Muscle layer of colon (tissue), 2 donors: ENCODE measurements at regions not wholly inside any gene's neighbourhood (a gene's known extent, or its start where the extent isn't known, plus 50 kb on each side); places are given as distances from the start of the nearest gene placed in this dataset.

ENCODE experiments used
- H3K27ac ChIP-seq: one replicate; pipeline ENCODE4 v1.7.0; 2013; ENCODE audit warnings: low read depth, mild to moderate bottlenecking, low read length, moderate library complexity
- H3K27me3 ChIP-seq, 2 donors: one replicate each; pipeline ENCODE4 v1.7.0; 2013; ENCODE audit warnings: low read length in 2 of 2, mild to moderate bottlenecking in 2 of 2; ENCODE audit not compliant: insufficient read depth in 2 of 2, control insufficient read depth in 1 of 2
- H3K36me3 ChIP-seq: one replicate; pipeline ENCODE4 v1.7.0; 2013; ENCODE audit warnings: mild to moderate bottlenecking, low read length; ENCODE audit not compliant: insufficient read depth
- H3K4me1 ChIP-seq: one replicate; pipeline ENCODE4 v1.7.0; 2013; ENCODE audit warnings: mild to moderate bottlenecking, low read length; ENCODE audit not compliant: insufficient read depth
- H3K4me3 ChIP-seq, 2 donors: one replicate each; pipeline ENCODE4 v1.7.0; 2013; ENCODE audit warnings: low read length in 2 of 2, low read depth in 1 of 2, mild to moderate bottlenecking in 1 of 2, moderate library complexity in 1 of 2
- H3K9ac ChIP-seq: one replicate; pipeline ENCODE4 v1.7.0; 2013; ENCODE audit warnings: low read length
- H3K9me3 ChIP-seq: one replicate; pipeline ENCODE4 v1.7.0; 2013; ENCODE audit warnings: mild to moderate bottlenecking, low read length
- donor health status: abdominal sarcoma.
- donor health status: Adenocarcinoma of cecum.

GRCh38 chr6:134844120-134844519, 105.8 kb downstream of the ALDH8A1 start:
- Histone ChIP-seq H3K9me3 (no peaks in the 10 kb centered on the region), H3K27me3 (no peaks in the 10 kb centered on the region), H3K36me3 (no peaks in the 10 kb centered on the region), H3K9ac (no peak overlapping the region), H3K4me3 (no peak overlapping the region), H3K4me1 (no peaks in the 10 kb centered on the region), H3K27ac (no peak overlapping the region)

GRCh38 chr6:134840086-134840867, 109.6 kb downstream of the ALDH8A1 start:
- Histone ChIP-seq H3K27ac (no peak overlapping the region), H3K9ac (no peak overlapping the region), H3K4me3 (no peak overlapping the region), H3K9me3 (no peaks in the 10 kb centered on the region), H3K27me3 (no peaks in the 10 kb centered on the region), H3K4me1 (no peaks in the 10 kb centered on the region), H3K36me3 (no peaks in the 10 kb centered on the region)

GRCh38 chr6:134835993-134836392, 113.9 kb downstream of the ALDH8A1 start:
- no peak overlapping the region for H3K27ac ChIP-seq
- H3K9me3 ChIP-seq, result no peaks in the 10 kb centered on the region
- no peaks in the 10 kb centered on the region for H3K36me3 ChIP-seq

GRCh38 chr6:134830940-134831339, 119.0 kb downstream of the ALDH8A1 start:
- Histone ChIP-seq H3K36me3 (no peaks in the 10 kb centered on the region), H3K27me3 (no peaks in the 10 kb centered on the region), H3K4me1 (no peaks in the 10 kb centered on the region), H3K4me3 (no peak overlapping the region), H3K9me3 (no peaks in the 10 kb centered on the region), H3K27ac (no peak overlapping the region), H3K9ac (no peak overlapping the region)

More at GRCh38 chr6:134835993-134836392, 113.9 kb downstream of the ALDH8A1 start:
- no peaks in the 10 kb centered on the region for H3K4me1 ChIP-seq
- no peak overlapping the region for H3K9ac ChIP-seq
- no peak overlapping the region for H3K4me3 ChIP-seq
- H3K27me3 ChIP-seq, result no peaks in the 10 kb centered on the region

- no peaks in the 10 kb centered on the region for H3K4me1 ChIP-seq
- H3K27me3 ChIP-seq, result no peaks in the 10 kb centered on the region
- no peak overlapping the region for H3K9ac ChIP-seq
- H3K4me3 ChIP-seq, result no peak overlapping the region
- no peak overlapping the region for H3K27ac ChIP-seq
- no peaks in the 10 kb centered on the region for H3K9me3 ChIP-seq
- H3K36me3 ChIP-seq, result no peaks in the 10 kb centered on the region
These were observed 119.7 kb downstream of the ALDH8A1 start for GRCh38 chr6:134830194-134830593.

- no peaks in the 10 kb centered on the region for H3K36me3 ChIP-seq
- H3K9me3 ChIP-seq, result no peaks in the 10 kb centered on the region
- no peaks in the 10 kb centered on the region for H3K27me3 ChIP-seq
- H3K9ac ChIP-seq, result no peak overlapping the region
- H3K4me1 ChIP-seq, result no peaks in the 10 kb centered on the region
- H3K4me3 ChIP-seq, result no peak overlapping the region
- H3K27ac ChIP-seq, result no peak overlapping the region
These were observed 121.3 kb downstream of the ALDH8A1 start for GRCh38 chr6:134828641-134829040.

GRCh38 chr6:134826889-134827737, 122.8 kb downstream of the ALDH8A1 start:
- no peaks in the 10 kb centered on the region for H3K27me3 ChIP-seq
- H3K9me3 ChIP-seq, result no peaks in the 10 kb centered on the region
- no peak overlapping the region for H3K27ac ChIP-seq
- no peak overlapping the region for H3K9ac ChIP-seq
- no peak overlapping the region for H3K4me3 ChIP-seq
- H3K4me1 ChIP-seq, result peaks cover 6% of the 10 kb centered on the region
- H3K36me3 ChIP-seq, result no peaks in the 10 kb centered on the region

GRCh38 chr6:134823710-134824034, 126.2 kb downstream of the ALDH8A1 start:
- H3K9me3 ChIP-seq, result no peaks in the 10 kb centered on the region
- no peaks in the 10 kb centered on the region for H3K27me3 ChIP-seq
- peaks cover 6% of the 10 kb centered on the region for H3K4me1 ChIP-seq
- H3K27ac ChIP-seq, result no peak overlapping the region
- H3K36me3 ChIP-seq, result no peaks in the 10 kb centered on the region
- H3K4me3 ChIP-seq, result no peak overlapping the region
- H3K9ac ChIP-seq, result no peak overlapping the region

GRCh38 chr6:134822920-134823709, 126.8 kb downstream of the ALDH8A1 start:
- Histone ChIP-seq H3K27ac (no peak overlapping the region), H3K4me1 (peaks cover 6% of the 10 kb centered on the region), H3K4me3 (no peak overlapping the region), H3K36me3 (no peaks in the 10 kb centered on the region), H3K27me3 (no peaks in the 10 kb centered on the region), H3K9me3 (no peaks in the 10 kb centered on the region), H3K9ac (no peak overlapping the region)

GRCh38 chr6:134821928-134822864, 127.7 kb downstream of the ALDH8A1 start:
- H3K27ac ChIP-seq, result no peak overlapping the region
- no peaks in the 10 kb centered on the region for H3K36me3 ChIP-seq
- peaks cover 6% of the 10 kb centered on the region for H3K4me1 ChIP-seq
- H3K27me3 ChIP-seq, result no peaks in the 10 kb centered on the region
- no peak overlapping the region for H3K4me3 ChIP-seq
- no peak overlapping the region for H3K9ac ChIP-seq
- H3K9me3 ChIP-seq, result no peaks in the 10 kb centered on the region
